NCI-H2107 treated with DMSO at 0.1 percent for 48 hours (cell line): ENCODE measurements at regions not wholly inside any gene's neighbourhood (a gene's known extent, or its start where the extent isn't known, plus 50 kb on each side); places are given as distances from the start of the nearest gene placed in this dataset.
"Not testable (repeated sequence)": the region's sequence is repeated elsewhere in the genome, so short reads cannot be mapped to it uniquely, and the experiment has no call there.

Experiments
- DNase-seq: peaks from one replicate; lab custom pipeline; 2025; ENCODE audit not compliant: unreplicated experiment; lab: John Stamatoyannopoulos, UW

GRCh38 chr12:38016602-38017001 lies 300.0 kb upstream of the ALG10B start:
- DNase-seq, result no peak

DNA sequence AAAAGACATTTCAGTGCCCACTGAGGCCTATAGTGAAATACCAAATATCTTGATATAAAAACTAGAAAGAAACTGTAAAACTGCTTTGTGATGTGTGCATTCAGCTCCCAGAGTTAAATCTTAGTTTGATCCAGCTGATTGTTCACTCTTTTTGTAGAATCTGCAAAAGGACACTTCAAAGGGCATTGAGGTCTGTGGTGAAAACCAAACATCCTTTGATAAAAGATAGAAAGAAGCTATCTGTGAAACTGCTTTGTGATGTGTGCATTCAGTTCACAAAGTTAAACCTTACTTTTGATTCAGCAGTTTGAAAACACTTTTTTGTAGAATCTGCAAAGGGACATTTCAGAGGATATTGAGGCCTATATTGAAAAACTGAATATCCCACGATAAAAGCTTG lies 290.7 kb upstream of the ALG10B start:
- no peak for DNase-seq

GRCh38 chr12:38053113-38053512 lies 263.5 kb upstream of the ALG10B start:
- no peak for DNase-seq

- DNase-seq, result no peak
Measured at GRCh38 chr12:38053655-38054464, 262.7 kb upstream of the ALG10B start.

- DNase-seq, result no peak
Measured at GRCh38 chr12:38056701-38057689, 259.6 kb upstream of the ALG10B start.

- DNase-seq, result no peak
Measured at GRCh38 chr12:38099686-38100085, 216.9 kb upstream of the ALG10B start.

GRCh38 chr12:38101753-38102152 lies 214.8 kb upstream of the ALG10B start:
- DNase-seq, result no peak

DNA sequence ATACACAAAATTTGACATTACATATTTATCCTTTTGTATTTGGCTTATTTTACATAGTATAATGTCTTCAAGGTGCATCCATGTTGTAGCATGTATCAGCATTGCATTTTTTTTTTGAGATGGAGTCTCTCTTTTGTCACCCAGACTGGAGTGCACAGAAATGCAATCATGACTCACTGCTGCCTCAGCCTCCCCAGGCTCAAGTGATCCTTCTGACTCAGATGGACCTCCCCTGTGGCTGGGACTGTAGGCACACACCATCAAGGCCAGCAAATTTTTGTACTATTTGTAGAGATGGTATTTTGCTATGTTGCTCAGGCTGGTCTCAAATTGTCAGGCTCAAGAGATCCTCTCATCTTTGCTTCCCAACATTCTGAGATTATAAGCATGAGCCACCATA lies 214.4 kb upstream of the ALG10B start:
- DNase-seq, result no peak

DNA sequence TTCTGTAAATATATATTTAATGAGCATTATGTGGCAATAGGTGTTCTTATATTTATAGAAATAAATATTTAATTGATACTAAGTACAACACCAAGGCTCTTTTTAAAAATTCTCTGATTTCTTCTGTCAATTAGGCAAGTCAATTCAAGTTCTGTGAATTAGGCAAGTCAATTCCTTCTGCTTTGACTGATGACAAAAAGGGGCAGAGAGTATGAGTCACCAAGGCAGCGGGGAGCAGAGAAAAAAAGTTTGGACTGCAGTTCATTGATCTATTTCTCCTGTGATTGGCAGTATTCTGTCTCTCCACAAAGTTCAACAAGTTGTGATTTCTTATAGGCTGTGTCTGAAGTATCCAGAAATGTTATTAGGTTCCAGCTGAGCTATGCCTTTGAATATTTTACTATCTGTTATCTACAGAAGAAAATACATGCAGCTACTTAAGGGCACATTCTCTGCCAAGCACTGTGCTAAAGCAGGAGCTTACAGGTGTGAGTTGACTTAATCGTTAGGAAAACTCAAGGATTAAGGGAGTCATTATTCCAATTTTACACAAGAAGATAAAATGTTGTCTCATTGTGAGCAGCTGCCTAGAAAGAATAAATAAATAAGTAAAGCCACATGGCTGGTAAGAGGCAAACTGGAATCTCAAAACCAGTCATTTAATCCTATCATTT lies 206.4 kb upstream of the ALG10B start:
- no peak for DNase-seq

DNA sequence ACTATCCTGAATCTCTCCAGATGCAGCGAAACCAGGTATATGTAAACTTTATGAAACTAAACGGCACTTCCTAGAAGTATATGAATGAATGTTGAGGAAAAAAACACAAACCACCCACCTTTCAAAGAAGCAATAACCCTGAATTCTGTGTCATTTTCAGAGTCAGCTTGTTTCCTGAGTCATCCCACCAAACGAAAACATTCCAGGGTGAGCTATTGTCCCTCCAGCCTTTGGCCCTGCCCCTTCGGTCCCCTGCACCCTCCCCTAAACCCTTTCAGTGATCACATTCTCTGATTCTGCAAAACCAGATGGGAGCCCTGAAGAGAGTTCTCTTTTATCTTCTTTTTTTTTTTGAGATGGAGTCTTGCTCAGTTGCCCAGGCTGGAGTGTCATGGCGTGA lies 202.6 kb upstream of the ALG10B start:
- no peak for DNase-seq

- DNase-seq, result no peak
Measured at GRCh38 chr12:38116968-38117367, 199.6 kb upstream of the ALG10B start.

DNA sequence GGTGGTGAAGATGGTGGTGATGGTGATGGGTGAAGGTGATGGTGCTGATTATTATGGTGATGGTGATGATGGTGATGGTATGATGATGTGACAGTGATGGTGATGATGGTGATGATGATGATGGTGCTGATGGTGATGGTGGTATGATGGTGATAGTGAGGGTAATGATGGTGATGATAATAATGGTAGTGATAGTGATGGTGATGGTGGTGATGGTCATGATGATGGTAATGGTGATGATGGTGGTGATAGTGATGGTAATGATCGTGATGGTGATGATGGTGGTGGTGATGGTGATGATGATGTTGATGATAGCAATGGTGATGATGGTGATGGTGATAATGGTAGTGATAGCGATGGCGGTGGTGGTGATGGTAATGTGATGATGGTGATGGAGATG lies 197.9 kb upstream of the ALG10B start:
- DNase-seq, result no peak

- DNase-seq, result no peak
Measured at GRCh38 chr12:38120438-38120837, 196.1 kb upstream of the ALG10B start.

DNA sequence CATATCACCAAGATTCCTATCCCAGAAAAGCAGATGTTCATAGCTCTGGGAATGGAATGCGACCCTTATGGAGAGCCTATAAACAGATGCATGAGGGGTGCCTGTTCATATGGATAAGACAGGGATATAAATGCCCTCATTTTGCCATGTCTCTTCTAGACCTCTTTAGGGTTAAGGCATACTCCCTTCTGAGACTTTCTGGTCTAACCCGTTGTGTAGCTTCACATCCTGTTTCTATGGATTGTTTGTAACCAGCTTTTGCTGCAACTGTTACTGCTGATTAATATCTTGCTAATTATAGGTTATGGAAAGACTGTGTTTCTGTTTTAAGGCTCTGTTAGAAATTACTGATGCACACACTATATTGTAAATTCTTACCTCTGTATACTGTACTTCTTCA lies 193.5 kb upstream of the ALG10B start:
- not testable (repeated sequence) for DNase-seq

DNA sequence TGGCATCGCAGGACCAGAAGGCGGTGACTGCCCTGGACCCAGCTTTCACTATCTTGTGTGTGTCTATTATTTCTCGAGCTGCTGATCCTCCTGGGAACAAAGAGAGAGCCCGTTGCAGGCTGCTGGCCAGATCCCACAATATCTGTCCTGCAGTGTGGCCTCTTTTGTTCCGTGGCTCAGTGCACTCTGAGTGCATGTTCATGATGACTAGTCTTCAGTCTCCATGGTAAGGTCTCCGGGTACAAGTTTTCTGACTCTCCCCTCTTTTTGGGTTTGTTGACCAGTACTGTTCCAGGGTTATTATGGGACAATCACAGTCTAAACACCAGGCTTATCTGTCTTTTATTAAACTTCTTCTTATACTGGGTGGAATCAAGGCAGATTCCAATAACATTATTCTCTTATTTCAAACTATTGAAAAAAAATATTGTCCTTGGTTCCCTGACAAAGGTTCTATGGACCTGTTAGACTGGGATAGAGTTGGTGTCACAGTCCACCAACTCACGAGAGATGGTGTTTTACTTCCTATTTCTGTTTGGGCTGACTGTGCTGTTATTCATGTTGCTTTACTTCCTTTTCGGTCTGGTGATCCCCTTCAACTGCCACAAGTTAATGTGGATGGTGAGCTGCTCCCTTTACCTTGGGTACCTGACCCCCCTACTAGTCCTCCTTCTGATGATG lies 192.9 kb upstream of the ALG10B start:
- DNase-seq, result no peak

- DNase-seq, result no peak
Measured at GRCh38 chr12:38124247-38125012, 192.1 kb upstream of the ALG10B start.

DNA sequence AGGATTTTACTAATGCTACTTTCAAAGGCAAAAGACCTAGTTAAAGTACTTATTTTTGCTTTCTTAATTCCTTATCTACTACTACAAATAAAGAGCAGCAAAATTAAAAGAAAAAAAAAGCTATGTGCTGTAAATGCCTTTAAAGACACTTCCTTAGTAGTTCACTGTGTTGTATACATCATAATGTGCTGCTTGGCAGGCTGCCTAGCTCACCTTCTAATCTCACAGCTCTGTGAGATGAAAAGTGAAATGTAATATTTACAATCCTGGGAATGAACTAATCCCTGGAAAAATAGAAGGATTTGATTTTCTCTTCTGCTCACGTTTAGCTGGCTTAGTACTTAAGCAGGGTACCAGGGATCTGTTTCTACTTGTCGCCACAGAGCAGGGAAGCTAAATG lies 184.4 kb upstream of the ALG10B start:
- no peak for DNase-seq

GRCh38 chr12:38137287-38137686 lies 179.3 kb upstream of the ALG10B start:
- DNase-seq, result no peak

DNA sequence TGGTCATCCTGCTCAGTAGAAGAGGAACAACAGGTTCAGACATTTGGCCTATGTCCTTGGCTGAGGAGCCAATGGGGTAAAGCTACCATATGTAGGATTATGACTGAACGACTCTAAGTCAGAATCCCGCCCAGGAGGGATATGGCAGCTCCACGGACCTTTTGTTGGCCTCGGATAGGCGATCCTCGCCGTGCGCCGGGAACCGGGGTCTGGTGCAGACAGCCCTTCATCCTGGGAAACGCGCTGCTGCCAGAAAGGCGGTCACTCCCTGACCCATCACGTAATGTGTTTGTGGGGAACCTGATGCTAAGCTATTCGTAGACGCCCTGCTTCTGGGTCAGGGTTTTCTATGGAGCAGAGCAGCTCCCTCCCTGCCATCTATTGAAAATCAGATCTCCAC lies 178.9 kb upstream of the ALG10B start:
- no peak for DNase-seq
